ENCODE measurements at regions not wholly inside any gene's neighbourhood (a gene's known extent, or its start where the extent isn't known, plus 50 kb on each side); places are given as distances from the start of the nearest gene placed in this dataset.
"Not testable (repeated sequence)": the region's sequence is repeated elsewhere in the genome, so short reads cannot be mapped to it uniquely, and the experiment has no call there.

DNA sequence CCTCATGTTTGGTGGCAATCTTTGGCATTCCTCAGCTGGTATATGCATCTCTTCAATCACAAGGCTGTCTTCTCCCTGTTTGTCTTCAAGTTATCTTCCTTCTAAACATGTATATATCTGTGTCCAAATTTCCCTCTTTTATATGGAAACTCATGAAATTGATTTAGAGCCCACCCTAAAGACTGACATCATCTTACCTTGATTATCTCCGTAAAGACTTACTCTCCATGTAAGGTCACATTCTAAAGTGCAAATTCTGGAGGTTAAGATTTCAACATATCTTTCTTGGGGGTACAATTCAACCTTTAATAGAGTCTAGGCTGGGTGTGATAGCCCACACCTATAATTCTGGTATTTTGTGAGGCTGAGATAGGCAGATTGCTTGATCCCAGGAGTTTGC lies 215.8 kb upstream of the LRRC4C start:
- no peak overlapping the region for H3K4me3 ChIP-seq (ENCODE audit: low read depth, low read length)
- no peak for DNase-seq (ENCODE audit: low read depth)
- TF ChIP-seq, protein P1, sequence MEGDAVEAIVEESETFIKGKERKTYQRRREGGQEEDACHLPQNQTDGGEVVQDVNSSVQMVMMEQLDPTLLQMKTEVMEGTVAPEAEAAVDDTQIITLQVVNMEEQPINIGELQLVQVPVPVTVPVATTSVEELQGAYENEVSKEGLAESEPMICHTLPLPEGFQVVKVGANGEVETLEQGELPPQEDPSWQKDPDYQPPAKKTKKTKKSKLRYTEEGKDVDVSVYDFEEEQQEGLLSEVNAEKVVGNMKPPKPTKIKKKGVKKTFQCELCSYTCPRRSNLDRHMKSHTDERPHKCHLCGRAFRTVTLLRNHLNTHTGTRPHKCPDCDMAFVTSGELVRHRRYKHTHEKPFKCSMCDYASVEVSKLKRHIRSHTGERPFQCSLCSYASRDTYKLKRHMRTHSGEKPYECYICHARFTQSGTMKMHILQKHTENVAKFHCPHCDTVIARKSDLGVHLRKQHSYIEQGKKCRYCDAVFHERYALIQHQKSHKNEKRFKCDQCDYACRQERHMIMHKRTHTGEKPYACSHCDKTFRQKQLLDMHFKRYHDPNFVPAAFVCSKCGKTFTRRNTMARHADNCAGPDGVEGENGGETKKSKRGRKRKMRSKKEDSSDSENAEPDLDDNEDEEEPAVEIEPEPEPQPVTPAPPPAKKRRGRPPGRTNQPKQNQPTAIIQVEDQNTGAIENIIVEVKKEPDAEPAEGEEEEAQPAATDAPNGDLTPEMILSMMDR (conservative IDR thresholded peaks at IDR 0.05; ENCODE audit: low read depth, low read length): no peak

DNA sequence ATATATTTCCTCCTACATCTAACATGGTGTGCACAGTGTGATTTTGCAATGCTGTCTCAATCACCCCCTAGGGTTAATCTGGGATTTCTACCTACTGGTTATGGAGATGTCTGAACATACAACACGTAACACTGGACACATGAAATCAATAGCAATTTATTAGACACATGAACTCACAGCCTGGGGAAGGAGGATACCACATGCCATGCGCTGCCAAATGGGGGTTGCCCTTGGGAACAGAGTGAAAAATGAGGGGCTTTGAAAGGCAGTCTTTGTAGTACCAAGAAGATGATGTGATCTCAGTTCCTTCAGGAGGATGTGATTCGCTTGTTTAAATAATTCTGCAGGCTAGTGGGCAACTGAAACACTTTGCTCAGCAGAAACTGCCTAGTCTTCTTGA lies 253.6 kb upstream of the LRRC4C start:
- no peak for DNase-seq (ENCODE audit: low read depth)
- TF ChIP-seq, protein P1 (conservative IDR thresholded peaks at IDR 0.05; ENCODE audit: low read depth, low read length): no peak
- H3K4me3 ChIP-seq (ENCODE audit: low read depth, low read length): no peak overlapping the region

DNA sequence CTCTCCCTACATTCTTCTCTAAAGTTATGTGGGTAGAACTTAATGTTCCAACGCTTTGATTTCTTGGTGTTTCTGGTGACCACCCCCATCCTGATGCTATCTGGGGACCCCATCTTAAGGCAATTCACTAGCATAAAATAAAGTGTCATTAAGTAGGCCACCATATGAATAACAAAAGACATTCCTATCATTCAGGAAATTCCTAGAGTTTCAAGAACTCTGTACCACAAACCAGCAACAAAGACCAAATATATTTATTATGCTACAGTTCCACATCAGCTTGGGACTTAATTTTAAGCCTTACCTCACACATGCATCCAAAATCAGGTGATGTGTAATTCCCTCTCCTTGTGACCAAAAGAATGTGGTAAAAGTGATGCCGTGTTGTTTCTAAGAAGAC lies 254.6 kb upstream of the LRRC4C start:
- no peak for DNase-seq (ENCODE audit: low read depth)

DNA sequence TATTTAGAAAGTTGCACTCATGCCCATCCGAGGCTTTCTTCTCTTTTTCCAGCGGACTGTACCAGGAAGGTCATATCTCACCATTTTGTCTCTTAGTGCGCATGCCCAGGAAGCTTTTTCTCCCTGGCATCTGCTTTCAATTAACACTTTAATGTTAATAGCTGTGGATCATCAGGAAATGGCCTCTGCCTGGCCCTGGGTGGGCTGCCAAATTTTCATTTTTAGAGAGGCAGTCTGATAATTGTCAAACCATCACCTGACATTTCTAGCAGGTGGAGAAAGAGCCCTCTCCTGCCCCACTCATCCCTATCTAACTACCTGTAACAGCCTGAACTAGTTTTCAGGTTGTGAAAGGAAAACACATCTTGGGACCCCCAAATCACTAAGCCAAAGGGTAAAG lies 257.4 kb upstream of the LRRC4C start:
- no peak overlapping the region for H3K4me3 ChIP-seq (ENCODE audit: low read depth, low read length)
- TF ChIP-seq, protein P1 (conservative IDR thresholded peaks at IDR 0.05; ENCODE audit: low read depth, low read length): no peak
- no peak for DNase-seq (ENCODE audit: low read depth)

More for the DNA sequence above, 254.6 kb upstream of the LRRC4C start:
- no peak overlapping the region for H3K4me3 ChIP-seq (ENCODE audit: low read depth, low read length)
- TF ChIP-seq, protein P1 (conservative IDR thresholded peaks at IDR 0.05; ENCODE audit: low read depth, low read length): no peak

DNA sequence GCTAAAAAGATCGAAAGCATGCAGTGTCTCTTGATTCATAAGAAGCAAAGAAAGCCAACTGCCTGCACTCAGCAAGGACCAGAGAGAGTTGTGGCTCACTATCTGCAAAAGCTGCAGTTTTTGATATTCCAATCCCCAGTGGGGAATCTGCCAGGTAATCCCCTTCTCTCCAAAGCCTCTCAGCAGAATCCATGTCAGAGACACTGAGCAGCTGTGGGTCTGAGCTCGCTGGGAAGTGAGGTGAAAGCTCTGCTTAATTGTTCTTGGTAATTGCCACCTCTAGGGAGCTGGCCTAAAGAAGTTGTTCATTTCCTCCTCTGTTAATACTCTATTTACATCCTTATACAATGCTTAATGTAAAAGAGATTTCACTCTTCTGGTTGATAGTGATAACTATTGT lies 261.3 kb upstream of the LRRC4C start:
- H3K4me3 ChIP-seq (ENCODE audit: low read depth, low read length): no peak overlapping the region
- TF ChIP-seq, protein P1 (conservative IDR thresholded peaks at IDR 0.05; ENCODE audit: low read depth, low read length): no peak
- DNase-seq (ENCODE audit: low read depth): no peak

DNA sequence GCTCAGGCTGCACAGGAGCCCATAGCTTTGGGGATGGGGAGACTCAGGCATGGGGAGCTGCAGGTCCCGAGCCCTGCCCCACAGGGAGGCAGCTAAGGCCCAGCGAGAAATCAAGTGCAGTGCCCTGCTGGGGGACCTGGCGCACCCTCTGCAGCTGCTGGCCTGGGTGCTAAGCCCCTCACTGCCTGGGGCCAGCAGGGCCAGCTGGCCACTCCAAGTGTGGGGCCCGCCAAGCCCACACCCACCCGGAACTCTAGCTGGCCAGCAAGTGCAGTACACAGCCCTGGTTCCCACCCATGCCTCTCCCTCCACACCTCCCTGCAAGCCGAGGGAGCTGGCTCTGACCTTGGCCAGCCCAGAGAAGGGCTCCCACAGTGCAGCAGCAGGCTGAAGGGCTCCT lies 268.7 kb upstream of the LRRC4C start:
- DNase-seq (ENCODE audit: low read depth); H3K4me3 ChIP-seq (ENCODE audit: low read depth, low read length): not testable (repeated sequence)

DNA sequence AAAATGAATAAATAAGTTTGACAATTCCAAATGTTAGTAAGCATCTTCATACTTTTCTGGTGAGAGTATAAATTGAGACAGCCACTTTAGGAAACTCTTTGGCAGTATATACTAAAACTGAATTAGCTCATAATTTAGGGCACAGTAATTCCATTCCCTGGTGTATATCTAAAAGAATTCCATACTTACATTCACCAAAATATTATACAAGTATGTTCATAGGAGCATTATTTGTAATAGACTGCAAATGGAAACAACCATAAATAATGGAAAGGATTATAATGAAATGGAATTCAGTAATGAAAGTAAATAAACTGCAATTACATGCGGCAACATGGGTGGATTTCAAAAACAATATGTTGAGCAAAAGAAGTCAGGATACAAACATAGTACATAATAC lies 315.8 kb upstream of the LRRC4C start:
- no peak for DNase-seq (ENCODE audit: low read depth)
- TF ChIP-seq, protein P1 (conservative IDR thresholded peaks at IDR 0.05; ENCODE audit: low read depth, low read length): no peak

More for the DNA sequence above, 315.8 kb upstream of the LRRC4C start:
- no peak overlapping the region for H3K4me3 ChIP-seq (ENCODE audit: low read depth, low read length)
